Brain microvascular endothelial cell (primary cell): ENCODE measurements at regions not wholly inside any gene's neighbourhood (a gene's known extent, or its start where the extent isn't known, plus 50 kb on each side); places are given as distances from the start of the nearest gene placed in this dataset.

ENCODE experiments used
- DNase-seq: peaks from one replicate; pipeline ENCODE4 v3.0.0-alpha.2; 2020
- H3K27ac ChIP-seq: fragments of 250-450 bp; sonication (Bioruptor Pico); 2 replicates; pipeline ENCODE4 v1.5.1; 2020; ENCODE audit warnings: mild to moderate bottlenecking, moderate library complexity
- H3K27me3 ChIP-seq: fragments of 250-450 bp; sonication (Bioruptor Pico); replicated peaks from 2 replicates; pipeline ENCODE4 v1.5.1; 2020; ENCODE audit warnings: mild to moderate bottlenecking
- H3K36me3 ChIP-seq: fragments of 250-450 bp; sonication (Bioruptor Pico); replicated peaks from 2 replicates; pipeline ENCODE4 v1.5.1; 2020; ENCODE audit warnings: mild to moderate bottlenecking
- H3K4me3 ChIP-seq: 2 replicates; pipeline ENCODE4 v1.5.1; 2011; ENCODE audit warnings: low read depth, mild to moderate bottlenecking, control low read depth, low read length, moderate library complexity
- CTCF ChIP-seq: IDR thresholded peaks from 2 replicates; pipeline ENCODE4 v1.5.1; 2011; ENCODE audit warnings: low read depth, mild to moderate bottlenecking, moderate library complexity, low read length, control low read depth, inconsistent platforms; ENCODE audit errors: missing control alignments
- in situ Hi-C: cut with HindIII; loops from 2 replicates; pipeline ENCODE4 v1.10.0; 2017; ENCODE audit warnings: low sequenced_read_pairs, low pct_ligation_motif_present

- Histone ChIP-seq H3K36me3 (no peaks in the 10 kb centered on the region), H3K27ac (no peak overlapping the region), H3K27me3 (no peaks in the 10 kb centered on the region), H3K4me3 (no peak overlapping the region)
- in situ Hi-C loops: no loop called here
- no peak for TF ChIP-seq CTCF
- DNase-seq: no peak
Observed at GRCh38 chr4:160818571-160818970, 1345.2 kb downstream of the FSTL5 start.

- H3K27me3 ChIP-seq: no peaks in the 10 kb centered on the region
- TF ChIP-seq CTCF: no peak
- H3K4me3 ChIP-seq: no peak overlapping the region
- H3K36me3 ChIP-seq: no peaks in the 10 kb centered on the region
- in situ Hi-C loops: no loop called here
- H3K27ac ChIP-seq: no peak overlapping the region
- no peak for DNase-seq
Observed at GRCh38 chr4:160819791-160820190, 1344.0 kb downstream of the FSTL5 start.

- in situ Hi-C loops: no loop called here
- no peaks in the 10 kb centered on the region for H3K27me3 ChIP-seq
- H3K4me3 ChIP-seq: no peak overlapping the region
- no peak overlapping the region for H3K27ac ChIP-seq
- no peak for DNase-seq
- no peaks in the 10 kb centered on the region for H3K36me3 ChIP-seq
- TF ChIP-seq CTCF: no peak
Observed at GRCh38 chr4:160824481-160824880, 1339.3 kb downstream of the FSTL5 start.

- Histone ChIP-seq H3K36me3 (no peaks in the 10 kb centered on the region), H3K27ac (no peak overlapping the region)
- in situ Hi-C loops: no loop called here
Observed at GRCh38 chr4:160825644-160826338, 1338.0 kb downstream of the FSTL5 start.

GRCh38 chr4:160826339-160826679 is 1337.5 kb downstream of the FSTL5 start:
- Histone ChIP-seq H3K4me3 (no peak overlapping the region), H3K36me3 (no peaks in the 10 kb centered on the region), H3K27ac (no peak overlapping the region), H3K27me3 (no peaks in the 10 kb centered on the region)
- no peak for DNase-seq
- in situ Hi-C loops: no loop called here
- TF ChIP-seq CTCF: no peak

More at GRCh38 chr4:160825644-160826338, 1338.0 kb downstream of the FSTL5 start:
- no peak for TF ChIP-seq CTCF
- Histone ChIP-seq H3K4me3 (no peak overlapping the region), H3K27me3 (no peaks in the 10 kb centered on the region)
- DNase-seq: no peak

GRCh38 chr4:160831165-160831922 is 1332.5 kb downstream of the FSTL5 start:
- H3K27ac ChIP-seq: no peak overlapping the region
- TF ChIP-seq CTCF: no peak
- no peak overlapping the region for H3K4me3 ChIP-seq
- no peak for DNase-seq
- in situ Hi-C loops: no loop called here
- no peaks in the 10 kb centered on the region for H3K36me3 ChIP-seq
- no peaks in the 10 kb centered on the region for H3K27me3 ChIP-seq
